ENCODE measurements at regions not wholly inside any gene's neighbourhood (a gene's known extent, or its start where the extent isn't known, plus 50 kb on each side); places are given as distances from the start of the nearest gene placed in this dataset.
A peak's percentile ranks its signal among the peaks of the same experiment; 100 is the strongest.

DNA sequence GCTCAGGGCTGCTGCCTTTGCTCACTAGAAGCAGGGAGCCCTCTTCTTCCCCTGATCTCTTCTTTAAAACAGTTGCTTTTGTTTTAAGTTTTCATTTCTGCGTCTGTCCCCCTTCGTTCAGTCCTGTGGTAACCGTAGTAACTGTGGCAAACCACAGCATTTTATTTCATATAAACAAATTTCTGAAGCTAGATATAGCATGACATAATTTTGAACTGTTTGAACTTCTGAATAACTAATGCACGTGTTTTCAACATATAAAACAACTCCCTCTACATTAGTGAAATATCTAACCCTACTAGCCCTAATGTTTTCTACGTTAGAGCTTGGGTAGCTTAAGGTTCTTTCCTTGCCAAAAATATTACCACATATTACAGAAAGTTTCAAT lies 104.6 kb downstream of the DISP1 start:
- TF ChIP-seq, protein P1, sequence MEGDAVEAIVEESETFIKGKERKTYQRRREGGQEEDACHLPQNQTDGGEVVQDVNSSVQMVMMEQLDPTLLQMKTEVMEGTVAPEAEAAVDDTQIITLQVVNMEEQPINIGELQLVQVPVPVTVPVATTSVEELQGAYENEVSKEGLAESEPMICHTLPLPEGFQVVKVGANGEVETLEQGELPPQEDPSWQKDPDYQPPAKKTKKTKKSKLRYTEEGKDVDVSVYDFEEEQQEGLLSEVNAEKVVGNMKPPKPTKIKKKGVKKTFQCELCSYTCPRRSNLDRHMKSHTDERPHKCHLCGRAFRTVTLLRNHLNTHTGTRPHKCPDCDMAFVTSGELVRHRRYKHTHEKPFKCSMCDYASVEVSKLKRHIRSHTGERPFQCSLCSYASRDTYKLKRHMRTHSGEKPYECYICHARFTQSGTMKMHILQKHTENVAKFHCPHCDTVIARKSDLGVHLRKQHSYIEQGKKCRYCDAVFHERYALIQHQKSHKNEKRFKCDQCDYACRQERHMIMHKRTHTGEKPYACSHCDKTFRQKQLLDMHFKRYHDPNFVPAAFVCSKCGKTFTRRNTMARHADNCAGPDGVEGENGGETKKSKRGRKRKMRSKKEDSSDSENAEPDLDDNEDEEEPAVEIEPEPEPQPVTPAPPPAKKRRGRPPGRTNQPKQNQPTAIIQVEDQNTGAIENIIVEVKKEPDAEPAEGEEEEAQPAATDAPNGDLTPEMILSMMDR (conservative IDR thresholded peaks at IDR 0.05; ENCODE audit: low read depth, low read length), result no peak
- TF ChIP-seq, protein P2, sequence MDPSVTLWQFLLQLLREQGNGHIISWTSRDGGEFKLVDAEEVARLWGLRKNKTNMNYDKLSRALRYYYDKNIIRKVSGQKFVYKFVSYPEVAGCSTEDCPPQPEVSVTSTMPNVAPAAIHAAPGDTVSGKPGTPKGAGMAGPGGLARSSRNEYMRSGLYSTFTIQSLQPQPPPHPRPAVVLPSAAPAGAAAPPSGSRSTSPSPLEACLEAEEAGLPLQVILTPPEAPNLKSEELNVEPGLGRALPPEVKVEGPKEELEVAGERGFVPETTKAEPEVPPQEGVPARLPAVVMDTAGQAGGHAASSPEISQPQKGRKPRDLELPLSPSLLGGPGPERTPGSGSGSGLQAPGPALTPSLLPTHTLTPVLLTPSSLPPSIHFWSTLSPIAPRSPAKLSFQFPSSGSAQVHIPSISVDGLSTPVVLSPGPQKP (IDR thresholded peaks at IDR 0.05; ENCODE audit: borderline replicate concordance, low read depth, low read length), result no peak
- TF ChIP-seq POLR2A (IDR thresholded peaks at IDR 0.05; ENCODE audit: low read depth, low read length), result no peak
- TF ChIP-seq RCOR1 (IDR thresholded peaks at IDR 0.05; ENCODE audit: insufficient replicate concordance, low read length), result no peak
- no peak for TF ChIP-seq CEBPB (IDR thresholded peaks at IDR 0.05; ENCODE audit: low read depth, low read length)
- TF ChIP-seq BHLHE40 (IDR thresholded peaks at IDR 0.05; ENCODE audit: low read depth, low read length), result peak; percentile 86
- TF ChIP-seq, protein P3, sequence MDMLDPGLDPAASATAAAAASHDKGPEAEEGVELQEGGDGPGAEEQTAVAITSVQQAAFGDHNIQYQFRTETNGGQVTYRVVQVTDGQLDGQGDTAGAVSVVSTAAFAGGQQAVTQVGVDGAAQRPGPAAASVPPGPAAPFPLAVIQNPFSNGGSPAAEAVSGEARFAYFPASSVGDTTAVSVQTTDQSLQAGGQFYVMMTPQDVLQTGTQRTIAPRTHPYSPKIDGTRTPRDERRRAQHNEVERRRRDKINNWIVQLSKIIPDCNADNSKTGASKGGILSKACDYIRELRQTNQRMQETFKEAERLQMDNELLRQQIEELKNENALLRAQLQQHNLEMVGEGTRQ (IDR thresholded peaks at IDR 0.05; ENCODE audit: low read depth, low read length), result no peak
- no peak for TF ChIP-seq FOS (IDR thresholded peaks at IDR 0.05; ENCODE audit: low read depth, low read length)
- TF ChIP-seq SMC3 (IDR thresholded peaks at IDR 0.05; ENCODE audit: low read depth, low read length), result no peak
- no peak for TF ChIP-seq RFX5 (IDR thresholded peaks at IDR 0.05; ENCODE audit: low read depth, low read length)
- no peak for TF ChIP-seq RAD21 (IDR thresholded peaks at IDR 0.05; ENCODE audit: low read length)
- TF ChIP-seq MAFK (IDR thresholded peaks at IDR 0.05; ENCODE audit: low read depth, low read length), result no peak
- TF ChIP-seq NFE2L2 (IDR thresholded peaks at IDR 0.05; ENCODE audit: low read depth, low read length), result no peak
